ENCODE measurements at regions not wholly inside any gene's neighbourhood (a gene's known extent, or its start where the extent isn't known, plus 50 kb on each side); places are given as distances from the start of the nearest gene placed in this dataset.

DNA sequence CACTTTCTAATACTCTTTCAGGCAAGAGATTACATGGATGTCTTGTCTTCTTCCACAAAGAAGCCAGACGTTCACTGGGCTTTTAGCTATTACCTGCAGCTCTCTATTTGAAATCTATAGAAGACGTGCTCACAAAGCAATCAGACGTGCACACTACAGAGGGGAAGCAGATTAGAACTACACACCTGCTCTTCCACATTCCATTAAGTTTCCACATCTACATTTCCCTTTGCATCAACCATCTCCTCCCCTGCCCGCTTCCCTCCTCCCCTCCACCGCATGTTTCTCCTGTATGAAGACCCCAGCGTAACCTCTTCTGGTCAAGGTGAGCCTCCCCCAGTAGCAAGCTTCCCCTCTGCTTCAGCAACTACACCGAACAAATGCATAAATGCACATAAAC lies 119.8 kb downstream of the DHX15 start:
- ATAC-seq (no peak), DNase-seq (no peak)
- Histone ChIP-seq H3K27ac (no peak overlapping the region), H3K4me3 (no peak overlapping the region), H3K9me3 (no peaks in the 10 kb centered on the region), H3K36me3 (no peaks in the 10 kb centered on the region), H3K4me1 (peaks cover under 1 to 1% of the 10 kb centered on the region in 2 donors), H3K27me3 (peaks cover 0 to under 1% (median 0%) of the 10 kb centered on the region in 3 donors)
- in situ Hi-C loops (cut with MboI; ENCODE audit: low sequenced_read_pairs in 4 of 4) (no loop called here), intact Hi-C loops (cut with DNase I; ENCODE audit: low total_unique reads) (no loop called here)
- no peak for TF ChIP-seq POLR2A (IDR thresholded peaks at IDR 0.05)
- TF ChIP-seq, protein P1, sequence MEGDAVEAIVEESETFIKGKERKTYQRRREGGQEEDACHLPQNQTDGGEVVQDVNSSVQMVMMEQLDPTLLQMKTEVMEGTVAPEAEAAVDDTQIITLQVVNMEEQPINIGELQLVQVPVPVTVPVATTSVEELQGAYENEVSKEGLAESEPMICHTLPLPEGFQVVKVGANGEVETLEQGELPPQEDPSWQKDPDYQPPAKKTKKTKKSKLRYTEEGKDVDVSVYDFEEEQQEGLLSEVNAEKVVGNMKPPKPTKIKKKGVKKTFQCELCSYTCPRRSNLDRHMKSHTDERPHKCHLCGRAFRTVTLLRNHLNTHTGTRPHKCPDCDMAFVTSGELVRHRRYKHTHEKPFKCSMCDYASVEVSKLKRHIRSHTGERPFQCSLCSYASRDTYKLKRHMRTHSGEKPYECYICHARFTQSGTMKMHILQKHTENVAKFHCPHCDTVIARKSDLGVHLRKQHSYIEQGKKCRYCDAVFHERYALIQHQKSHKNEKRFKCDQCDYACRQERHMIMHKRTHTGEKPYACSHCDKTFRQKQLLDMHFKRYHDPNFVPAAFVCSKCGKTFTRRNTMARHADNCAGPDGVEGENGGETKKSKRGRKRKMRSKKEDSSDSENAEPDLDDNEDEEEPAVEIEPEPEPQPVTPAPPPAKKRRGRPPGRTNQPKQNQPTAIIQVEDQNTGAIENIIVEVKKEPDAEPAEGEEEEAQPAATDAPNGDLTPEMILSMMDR (IDR thresholded peaks at IDR 0.05 in 4 of 5, conservative IDR thresholded peaks at IDR 0.05 in 1 of 5): no peak

DNA sequence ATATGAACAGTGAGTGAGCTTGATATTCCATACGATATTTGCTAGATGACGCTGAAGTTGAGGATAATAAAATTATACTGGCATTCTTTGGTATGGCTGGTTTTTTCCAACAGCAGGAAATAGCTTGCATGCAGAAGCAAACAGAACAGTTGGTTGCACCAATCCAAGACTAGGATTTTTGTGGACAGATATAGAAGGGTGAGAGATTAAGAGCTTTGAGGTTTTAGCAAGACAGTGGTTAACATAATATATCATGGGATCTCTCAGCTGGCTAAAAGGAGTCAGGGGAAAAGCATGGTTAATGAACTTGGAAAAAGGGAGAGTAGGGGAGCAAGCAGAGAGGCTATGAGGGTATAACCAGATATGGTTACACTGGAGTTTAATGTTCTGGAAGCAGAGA lies 127.9 kb downstream of the DHX15 start:
- no peaks in the 10 kb centered on the region for H3K36me3 ChIP-seq

DNA sequence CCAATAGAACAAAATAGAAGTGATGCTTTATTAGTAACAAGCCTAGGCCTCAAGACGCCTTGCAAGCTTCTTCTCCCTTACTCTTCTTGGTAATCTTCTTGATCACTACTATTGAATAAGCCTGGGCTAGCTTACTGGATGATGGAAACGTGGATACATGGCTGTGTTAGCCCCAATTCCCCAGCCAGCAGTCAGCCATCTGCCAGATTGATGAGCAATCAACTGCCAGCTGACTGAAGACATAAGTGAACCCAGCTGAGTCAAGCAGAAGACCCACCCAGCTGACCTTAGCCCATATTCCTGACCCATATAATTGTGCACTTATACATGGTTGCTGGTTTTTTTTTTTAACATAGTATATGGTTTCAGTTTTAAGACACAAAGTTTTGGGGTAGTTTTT lies 130.4 kb downstream of the DHX15 start:
- ATAC-seq: no peak
- Histone ChIP-seq H3K4me1 (no peaks in the 10 kb centered on the region), H3K4me3 (no peak overlapping the region), H3K27me3 (no peaks in the 10 kb centered on the region), H3K36me3 (no peaks in the 10 kb centered on the region), H3K9me3 (no peaks in the 10 kb centered on the region), H3K27ac (no peak overlapping the region)
- intact Hi-C loops (cut with DNase I; ENCODE audit: low total_unique reads): no loop called here
- in situ Hi-C loops (cut with MboI; ENCODE audit: low sequenced_read_pairs in 4 of 4): no loop called here
- TF ChIP-seq, protein P1 (IDR thresholded peaks at IDR 0.05 in 4 of 5, conservative IDR thresholded peaks at IDR 0.05 in 1 of 5): no peak
- no peak for TF ChIP-seq POLR2A (IDR thresholded peaks at IDR 0.05)
- no peak for DNase-seq

More for the DNA sequence above, 127.9 kb downstream of the DHX15 start:
- in situ Hi-C loops (cut with MboI; ENCODE audit: low sequenced_read_pairs in 4 of 4) (no loop called here), intact Hi-C loops (cut with DNase I; ENCODE audit: low total_unique reads) (no loop called here)
- DNase-seq (no peak), ATAC-seq (no peak)
- no peaks in the 10 kb centered on the region for H3K27me3 ChIP-seq
- no peaks in the 10 kb centered on the region for H3K4me1 ChIP-seq
- no peak overlapping the region for H3K4me3 ChIP-seq
- no peak overlapping the region for H3K27ac ChIP-seq
- H3K9me3 ChIP-seq: no peaks in the 10 kb centered on the region
- TF ChIP-seq, protein P1 (IDR thresholded peaks at IDR 0.05 in 4 of 5, conservative IDR thresholded peaks at IDR 0.05 in 1 of 5): no peak
- no peak for TF ChIP-seq POLR2A (IDR thresholded peaks at IDR 0.05)

DNA sequence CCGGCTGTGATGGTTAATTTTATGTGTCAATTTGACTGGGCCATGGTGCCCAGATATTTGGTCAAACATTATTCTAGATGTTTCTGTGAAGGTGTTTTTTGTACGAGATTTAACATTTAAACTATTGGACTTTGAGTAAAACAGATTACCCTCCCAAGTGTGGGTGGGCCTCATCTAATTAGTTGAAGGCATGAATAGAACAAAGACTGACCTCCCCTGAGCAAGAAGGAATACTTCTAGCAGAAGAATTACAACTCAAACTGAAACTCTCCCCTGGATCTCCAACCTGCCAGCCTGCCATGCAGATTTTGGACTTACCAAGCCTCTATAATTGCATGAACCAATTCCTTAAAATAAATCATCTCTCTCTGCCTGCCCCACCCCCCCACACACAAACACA lies 132.5 kb downstream of the DHX15 start:
- in situ Hi-C loops (cut with MboI; ENCODE audit: low sequenced_read_pairs in 4 of 4): no loop called here
- ATAC-seq (no peak), DNase-seq (no peak)
- no peak for TF ChIP-seq POLR2A (IDR thresholded peaks at IDR 0.05)
- intact Hi-C loops (cut with DNase I; ENCODE audit: low total_unique reads): no loop called here
- no peaks in the 10 kb centered on the region for H3K27me3 ChIP-seq
- no peaks in the 10 kb centered on the region for H3K4me1 ChIP-seq
- H3K36me3 ChIP-seq: no peaks in the 10 kb centered on the region
- no peak overlapping the region for H3K4me3 ChIP-seq
- H3K9me3 ChIP-seq: no peaks in the 10 kb centered on the region
- no peak overlapping the region for H3K27ac ChIP-seq

DNA sequence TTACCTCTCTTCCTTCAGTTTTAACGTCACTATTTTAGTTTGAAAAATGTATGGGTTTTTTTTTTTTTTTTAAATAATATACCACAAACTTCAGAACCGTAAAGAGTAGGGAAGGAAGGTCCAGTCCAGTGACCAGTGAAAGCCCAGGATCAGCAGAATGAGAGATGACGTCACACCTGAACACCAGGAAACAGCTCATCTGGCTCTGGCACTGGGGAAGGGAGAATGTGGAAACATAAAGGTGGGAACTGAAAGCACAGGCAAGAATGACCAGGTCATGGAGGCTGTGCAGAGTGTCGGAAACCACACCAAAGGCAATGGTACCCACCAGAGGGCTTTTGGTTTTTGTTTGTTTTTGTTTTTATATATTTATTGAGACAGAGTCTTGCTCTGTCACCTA lies 141.2 kb downstream of the DHX15 start:
- no peak for DNase-seq
- in situ Hi-C loops (cut with MboI; ENCODE audit: low sequenced_read_pairs in 4 of 4) (loop anchor here in 1 of 4 donors (25.0 kb wide), 1 partner anchor 1306 kb away; no protein-coding TSS in a partner anchor), intact Hi-C loops (cut with DNase I; ENCODE audit: low total_unique reads) (no loop called here)
- TF ChIP-seq POLR2A (IDR thresholded peaks at IDR 0.05): no peak
- TF ChIP-seq, protein P1 (IDR thresholded peaks at IDR 0.05 in 4 of 5, conservative IDR thresholded peaks at IDR 0.05 in 1 of 5): no peak
- no peaks in the 10 kb centered on the region for H3K9me3 ChIP-seq
- H3K4me1 ChIP-seq: no peaks in the 10 kb centered on the region
- H3K4me3 ChIP-seq: no peak overlapping the region
- no peaks in the 10 kb centered on the region for H3K36me3 ChIP-seq
- no peak for ATAC-seq
- no peaks in the 10 kb centered on the region for H3K27me3 ChIP-seq
- H3K27ac ChIP-seq: no peak overlapping the region
